Stomach (tissue), 8 donors: ENCODE measurements at regions not wholly inside any gene's neighbourhood (a gene's known extent, or its start where the extent isn't known, plus 50 kb on each side); places are given as distances from the start of the nearest gene placed in this dataset.

Experiments
- DNase-seq, 2 donors: peaks; one replicate each; pipeline versions ENCODE4 v3.0.0 to v3.0.0-alpha.2; 2013 to 2019
- H3K27ac ChIP-seq, 5 donors: fragments of 200-600 bp in 4 of 5; sonication (generic) in 4 of 5; one replicate each; pipeline ENCODE4 v1.5.1; 2013 to 2019; ENCODE audit warnings: mild to moderate bottlenecking in 1 of 5, moderate library complexity in 1 of 5
- H3K27me3 ChIP-seq, 3 donors: fragments of 200-600 bp; sonication (generic); one replicate each; pipeline ENCODE4 v1.5.1; 2017 to 2019; ENCODE audit warnings: mixed run types in 1 of 3
- H3K36me3 ChIP-seq, 4 donors: fragments of 200-600 bp; sonication (generic); 1 replicate in 3 of 4; 2 replicates in 1 of 4; pipeline ENCODE4 v1.5.1; 2016 to 2019
- H3K4me1 ChIP-seq, 4 donors: fragments of 200-600 bp; sonication (generic); one replicate each; pipeline ENCODE4 v1.5.1; 2016 to 2019
- H3K4me3 ChIP-seq, 4 donors: fragments of 200-600 bp; sonication (generic) in 3 of 4; one replicate each; pipeline ENCODE4 v1.5.1; 2016 to 2019; ENCODE audit warnings: mild to moderate bottlenecking in 1 of 4
- H3K9me3 ChIP-seq, 4 donors: fragments of 200-600 bp; sonication (generic); one replicate each; pipeline ENCODE4 v1.5.1; 2016 to 2019
- CTCF ChIP-seq, 7 experiments: fragments of 450-650 bp in 4 of 7; fragments of 200-600 bp in 3 of 7; sonication (generic) in 3 of 7; IDR thresholded peaks; one replicate each; pipeline ENCODE4 v1.5.1; 2016 to 2019; ENCODE audit warnings: antibody characterized with exemption in 7 of 7, control low read depth in 2 of 7, mild to moderate bottlenecking in 1 of 7
- EP300 ChIP-seq: sonication (generic); formaldehyde crosslinking; IDR thresholded peaks from one replicate; pipeline ENCODE4 v1.6.1; 2017; ENCODE audit warnings: antibody characterized with exemption
- POLR2A ChIP-seq, 4 donors: fragments of 450-650 bp; IDR thresholded peaks; one replicate each; pipeline ENCODE4 v1.6.1; 2016; ENCODE audit warnings: antibody characterized with exemption in 4 of 4, control low read depth in 2 of 4, mild to moderate bottlenecking in 1 of 4, moderate library complexity in 1 of 4
- POLR2AphosphoS5 ChIP-seq, 3 donors: sonication (generic); formaldehyde crosslinking; IDR thresholded peaks; one replicate each; pipeline ENCODE4 v1.6.1; 2016; ENCODE audit warnings: antibody characterized with exemption in 3 of 3
- WGBS, 5 donors: extraction: QIAGEN DNeasy Blood & Tissue Kit in 3 of 5; methylation state at CpG; one replicate each; pipeline versions ENCODE4 v1.1.5 to v1.1.7; 2013 to 2018; 5-methylcytosine and 5-hydroxymethylcytosine counted together
- intact Hi-C: fragments of 100-400 bp; cut with DNase I; formaldehyde crosslinking; loops from one replicate; pipeline ENCODE4 v1.15.1; 2023; ENCODE audit warnings: low total_unique reads
- donor health status: healthy with polysubstance abuse.
- donor health status: Bipolar disorder and iron deficiency.
- donor health status: healthy.

GRCh38 chr18:69300185-69300584, 100.5 kb upstream of the DOK6 start:
- no peak for DNase-seq
- Histone ChIP-seq H3K4me1 (no peaks in the 10 kb centered on the region), H3K9me3 (peaks cover 0 to 14% (median 4%) of the 10 kb centered on the region in 4 donors), H3K36me3 (no peaks in the 10 kb centered on the region), H3K4me3 (no peak overlapping the region), H3K27ac (no peak overlapping the region), H3K27me3 (no peaks in the 10 kb centered on the region)
- WGBS, 5 donors: 66 to 80% (median 78%) methylated on average over 3 of the region's 3 CpGs
- TF ChIP-seq EP300: no peak
- TF ChIP-seq POLR2AphosphoS5 (IDR thresholded peaks at IDR 0.05): no peak
- TF ChIP-seq CTCF (IDR thresholded peaks at IDR 0.05): no peak
- TF ChIP-seq POLR2A (IDR thresholded peaks at IDR 0.05): no peak
- intact Hi-C loops: no loop called here

- Histone ChIP-seq H3K27ac (no peak overlapping the region), H3K27me3 (no peaks in the 10 kb centered on the region), H3K4me3 (no peak overlapping the region), H3K9me3 (peaks cover 0 to 8% (median 2%) of the 10 kb centered on the region in 4 donors), H3K4me1 (no peaks in the 10 kb centered on the region), H3K36me3 (no peaks in the 10 kb centered on the region)
- TF ChIP-seq POLR2A (IDR thresholded peaks at IDR 0.05) (no peak), CTCF (IDR thresholded peaks at IDR 0.05) (no peak), EP300 (no peak), POLR2AphosphoS5 (IDR thresholded peaks at IDR 0.05) (no peak)
- 68 to 87% (median 77%) methylated on average over 2 of the region's 2 CpGs for WGBS, 5 donors
- intact Hi-C loops: no loop called here
- no peak for DNase-seq
These were observed 92.1 kb upstream of the DOK6 start for GRCh38 chr18:69308619-69309018.

GRCh38 chr18:69326094-69326493, 74.6 kb upstream of the DOK6 start:
- no peak for DNase-seq
- Histone ChIP-seq H3K36me3 (no peaks in the 10 kb centered on the region), H3K27ac (no peak overlapping the region), H3K4me1 (no peaks in the 10 kb centered on the region), H3K4me3 (no peak overlapping the region), H3K9me3 (peaks cover 0 to 6% (median 0%) of the 10 kb centered on the region in 4 donors), H3K27me3 (no peaks in the 10 kb centered on the region)
- intact Hi-C loops: no loop called here
- TF ChIP-seq POLR2A (IDR thresholded peaks at IDR 0.05): no peak
- no peak for TF ChIP-seq EP300
- no peak for TF ChIP-seq CTCF (IDR thresholded peaks at IDR 0.05)
- no peak for TF ChIP-seq POLR2AphosphoS5 (IDR thresholded peaks at IDR 0.05)

- Histone ChIP-seq H3K36me3 (no peaks in the 10 kb centered on the region), H3K4me1 (no peaks in the 10 kb centered on the region), H3K27me3 (no peaks in the 10 kb centered on the region), H3K9me3 (peaks cover 0 to 1% (median 0%) of the 10 kb centered on the region in 4 donors), H3K4me3 (no peak overlapping the region), H3K27ac (no peak overlapping the region)
- DNase-seq: no peak
- TF ChIP-seq POLR2AphosphoS5 (IDR thresholded peaks at IDR 0.05) (no peak), EP300 (no peak), POLR2A (IDR thresholded peaks at IDR 0.05) (no peak), CTCF (IDR thresholded peaks at IDR 0.05) (no peak)
- intact Hi-C loops: no loop called here
- 82 to 93% (median 89%) methylated on average over 13 of the region's 13 CpGs for WGBS, 5 donors
These were observed 72.6 kb upstream of the DOK6 start for GRCh38 chr18:69328086-69328485.
